AML-193 (cell line): ENCODE measurements at regions not wholly inside any gene's neighbourhood (a gene's known extent, or its start where the extent isn't known, plus 50 kb on each side); places are given as distances from the start of the nearest gene placed in this dataset.
"Not testable (repeated sequence)": the region's sequence is repeated elsewhere in the genome, so short reads cannot be mapped to it uniquely, and the experiment has no call there.

Experiments used
- DNase-seq, 2 experiments: peaks; one replicate each; lab custom pipeline; 2025; lab: John Stamatoyannopoulos, UW

DNA sequence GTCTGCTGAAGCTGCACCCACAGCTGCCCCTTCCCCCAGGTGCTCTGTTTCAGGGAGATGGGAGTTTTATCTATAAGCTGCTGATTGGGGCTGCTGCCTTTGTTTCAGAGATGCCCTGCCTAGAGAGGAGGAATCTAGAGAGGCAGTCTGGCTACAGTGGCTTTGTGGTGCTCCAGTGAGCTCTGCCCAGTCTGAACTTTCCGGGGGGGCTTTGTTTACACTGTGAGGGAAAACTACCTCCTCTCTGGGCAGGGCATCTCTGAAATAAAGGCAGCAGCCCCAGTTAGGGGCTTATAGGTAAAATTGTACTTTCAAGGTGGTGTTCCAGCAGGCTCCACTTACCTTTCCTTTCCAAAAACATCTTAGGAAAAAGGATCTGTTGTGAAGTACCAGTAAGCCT is 242.2 kb downstream of the SPRY1 start:
- no peak for DNase-seq

DNA sequence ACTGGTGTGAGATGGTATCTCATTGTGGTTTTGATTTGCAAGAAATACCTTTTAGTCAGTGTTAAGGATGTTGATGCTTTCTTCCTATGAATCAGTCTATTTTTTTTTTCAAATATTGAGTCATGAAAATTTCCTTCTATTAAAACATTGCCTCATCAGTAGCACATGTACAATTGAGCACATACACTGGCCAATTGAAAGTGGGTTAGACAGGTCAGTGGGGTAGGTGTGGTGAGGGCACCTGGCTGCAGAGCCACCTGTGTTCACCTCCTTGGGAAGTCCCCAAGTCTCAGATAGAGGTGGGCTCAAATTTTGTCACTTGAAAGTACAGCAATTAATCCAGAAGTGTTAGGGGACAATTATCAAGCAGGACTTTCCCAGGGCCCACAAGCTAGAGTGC is 243.7 kb downstream of the SPRY1 start:
- no peak for DNase-seq

DNA sequence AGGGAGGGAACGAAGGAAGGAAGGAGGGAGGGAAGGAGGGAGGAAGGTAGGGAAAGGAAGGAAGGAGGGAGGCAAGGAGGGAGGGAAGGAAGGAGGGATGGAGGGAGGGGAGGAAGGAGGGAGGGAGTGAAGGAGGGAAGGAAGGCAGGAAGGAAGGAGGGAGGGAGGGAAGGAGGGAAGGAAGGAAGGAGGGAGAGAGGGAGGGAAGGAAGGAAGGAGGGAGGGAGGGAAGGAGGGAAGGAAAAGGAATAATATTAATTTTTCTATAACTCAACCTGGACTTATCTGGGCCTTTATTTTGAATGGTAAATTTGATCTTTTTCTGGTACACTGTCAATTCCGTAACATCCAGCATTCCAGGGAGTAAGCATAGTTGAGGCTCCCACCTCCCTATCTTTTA is 244.2 kb downstream of the SPRY1 start:
- no peak for DNase-seq

DNA sequence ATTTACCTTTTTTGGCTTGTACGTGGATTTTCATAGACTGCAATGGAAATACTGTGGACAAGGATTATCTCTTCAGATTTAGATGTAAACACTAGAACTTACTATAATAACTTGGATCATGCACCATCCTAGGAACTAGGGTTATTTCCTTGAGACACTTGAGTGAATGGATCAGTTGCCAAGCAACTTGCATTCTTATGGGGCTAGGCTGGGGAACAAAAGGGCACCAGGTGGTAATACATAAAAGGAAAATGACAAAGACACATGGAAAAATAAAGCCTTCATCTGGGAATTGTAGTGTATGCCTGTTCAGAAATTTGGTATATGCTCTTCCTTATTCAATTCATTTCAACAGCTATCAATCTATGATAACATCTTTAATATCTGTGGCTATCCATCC is 247.1 kb downstream of the SPRY1 start:
- DNase-seq, result no peak

DNA sequence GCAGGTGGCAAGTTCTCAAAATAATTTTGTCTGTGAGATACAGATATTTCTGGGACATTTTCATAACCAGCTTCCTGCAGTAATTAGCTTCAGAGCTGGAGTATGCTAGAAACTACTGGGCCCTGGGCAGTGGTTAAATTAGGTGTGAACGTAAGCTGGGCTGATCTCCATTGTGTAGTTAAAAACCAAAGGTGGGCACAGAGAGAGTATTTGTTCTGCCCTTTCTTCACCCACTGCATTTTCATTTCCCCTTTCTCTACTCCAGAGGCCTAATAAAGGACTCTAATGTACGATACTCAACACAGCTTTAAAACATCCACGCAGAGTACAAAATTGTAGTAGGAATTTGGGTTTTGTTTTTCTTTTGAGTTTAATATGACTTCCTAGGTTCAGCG is 252.7 kb downstream of the SPRY1 start:
- no peak for DNase-seq

DNA sequence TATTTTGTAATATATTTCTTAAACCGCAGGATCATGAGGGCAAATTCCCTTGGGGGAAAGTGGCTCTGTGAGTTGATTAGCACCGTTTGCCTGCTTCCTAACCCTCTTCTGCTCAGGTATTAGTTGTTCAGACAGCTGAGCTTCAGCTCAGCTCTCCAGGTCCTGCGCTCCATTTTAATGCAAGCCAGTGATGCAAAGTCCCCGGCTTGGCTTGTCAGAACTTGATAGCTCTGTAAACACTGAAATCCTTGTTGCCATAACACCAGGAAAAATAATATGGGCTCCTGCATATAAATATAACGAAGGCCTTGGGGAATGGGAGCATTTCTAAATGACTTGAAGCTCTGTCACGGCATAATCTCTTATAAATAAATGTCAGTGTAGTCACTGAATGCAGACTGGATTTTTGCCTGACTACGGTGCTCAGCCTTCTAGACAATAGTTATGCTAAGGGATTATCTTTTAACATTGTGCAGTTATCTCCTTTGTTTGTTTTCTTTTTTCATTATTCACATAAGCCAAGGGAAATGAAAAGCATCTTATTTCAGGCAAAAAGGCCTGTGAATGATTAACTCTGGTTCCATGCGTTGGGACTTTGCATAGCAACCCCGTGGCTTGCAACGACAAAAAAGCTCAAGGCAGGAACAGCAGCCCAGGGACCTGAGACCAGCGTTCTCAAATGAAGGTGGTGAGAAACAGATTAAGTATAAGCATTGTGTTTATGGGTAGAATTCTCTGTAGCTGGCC is 253.2 kb downstream of the SPRY1 start:
- DNase-seq, result no peak

DNA sequence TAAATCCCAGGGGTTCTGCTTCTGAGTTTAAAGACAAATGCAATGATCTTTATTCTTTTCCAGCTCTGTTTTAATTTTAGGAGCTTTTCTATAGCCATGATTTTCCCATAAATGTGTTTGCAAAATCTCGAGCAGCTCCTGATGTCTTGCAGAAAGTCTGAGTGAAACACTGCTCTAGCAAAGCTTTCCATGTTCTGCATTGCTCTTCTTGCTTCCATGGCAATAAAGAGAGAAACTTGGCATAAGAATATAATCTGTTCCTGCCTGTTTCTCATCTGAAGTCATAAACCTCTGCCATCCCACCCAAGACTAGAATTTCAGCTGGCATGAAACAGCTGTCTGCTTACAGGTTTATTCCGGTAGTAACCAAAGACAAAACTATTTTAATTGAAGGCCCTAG is 254.5 kb downstream of the SPRY1 start:
- DNase-seq, result no peak

DNA sequence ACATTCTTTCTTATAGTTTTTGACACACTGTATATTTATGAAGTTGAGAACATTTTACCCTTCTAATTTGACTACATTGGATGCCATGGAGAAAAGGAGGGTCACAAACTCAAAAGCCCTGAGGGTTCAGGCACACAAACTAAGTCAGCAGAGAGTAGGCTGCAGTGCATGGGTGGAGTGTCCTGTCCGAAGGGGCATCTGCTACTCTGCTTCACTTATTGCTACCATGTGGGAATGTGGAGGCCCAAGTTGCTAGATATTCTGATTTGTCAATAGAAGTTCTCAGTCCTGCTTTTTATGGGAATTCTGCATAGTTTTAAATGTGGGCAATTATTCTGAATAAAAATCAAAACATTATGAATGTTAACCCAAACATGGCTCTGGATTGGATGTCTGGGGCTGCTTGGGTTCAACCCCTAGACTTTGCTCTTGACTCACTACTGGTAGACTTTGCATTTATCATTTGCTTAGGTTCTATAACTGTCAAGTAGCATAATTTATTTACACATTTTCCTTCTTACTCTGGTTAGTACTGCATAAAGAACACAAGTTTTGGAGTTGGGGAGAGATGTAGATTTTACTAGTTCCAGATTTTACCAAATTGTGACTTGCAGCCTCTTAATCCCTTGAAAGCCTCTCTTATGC is 255.1 kb downstream of the SPRY1 start:
- no peak for DNase-seq

DNA sequence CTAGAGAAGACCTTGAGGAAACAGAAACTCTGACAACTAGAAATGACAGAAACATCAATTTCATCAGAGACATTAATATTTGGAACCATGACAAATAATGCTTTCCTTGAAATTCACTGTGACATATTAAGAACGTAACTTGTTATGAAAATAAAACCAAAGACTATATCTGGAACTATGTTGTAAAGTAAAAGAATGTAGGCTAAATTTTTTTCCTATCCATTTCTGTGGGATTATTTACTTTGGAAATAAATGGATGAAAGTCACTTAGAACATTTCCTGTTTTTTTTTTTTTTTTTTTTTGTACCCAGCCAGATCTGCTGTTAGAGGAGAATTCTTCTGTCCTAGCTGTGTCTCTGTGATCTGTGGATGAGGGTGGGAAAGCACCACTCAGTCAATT is 255.9 kb downstream of the SPRY1 start:
- no peak for DNase-seq

DNA sequence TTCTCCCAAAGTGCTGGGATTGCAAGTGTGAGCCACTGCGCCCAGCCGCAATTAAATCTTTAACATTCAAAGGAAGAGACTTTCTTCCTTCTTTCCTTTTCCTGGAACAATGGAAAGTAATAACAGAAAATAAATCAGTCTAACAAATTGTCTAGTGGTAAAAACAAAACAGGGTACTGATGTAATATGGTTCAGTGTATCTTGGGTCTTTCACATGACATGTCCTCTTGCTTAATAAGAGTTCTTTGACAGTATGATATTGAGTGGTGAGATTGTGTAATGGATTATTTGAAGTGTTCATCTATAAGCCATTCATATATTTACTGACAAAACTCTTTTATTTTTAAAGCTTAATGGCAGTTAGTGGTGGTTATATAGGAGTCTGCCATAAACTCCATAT is 256.6 kb downstream of the SPRY1 start:
- peak in 1 of 2 experiments; percentile 2 for DNase-seq

DNA sequence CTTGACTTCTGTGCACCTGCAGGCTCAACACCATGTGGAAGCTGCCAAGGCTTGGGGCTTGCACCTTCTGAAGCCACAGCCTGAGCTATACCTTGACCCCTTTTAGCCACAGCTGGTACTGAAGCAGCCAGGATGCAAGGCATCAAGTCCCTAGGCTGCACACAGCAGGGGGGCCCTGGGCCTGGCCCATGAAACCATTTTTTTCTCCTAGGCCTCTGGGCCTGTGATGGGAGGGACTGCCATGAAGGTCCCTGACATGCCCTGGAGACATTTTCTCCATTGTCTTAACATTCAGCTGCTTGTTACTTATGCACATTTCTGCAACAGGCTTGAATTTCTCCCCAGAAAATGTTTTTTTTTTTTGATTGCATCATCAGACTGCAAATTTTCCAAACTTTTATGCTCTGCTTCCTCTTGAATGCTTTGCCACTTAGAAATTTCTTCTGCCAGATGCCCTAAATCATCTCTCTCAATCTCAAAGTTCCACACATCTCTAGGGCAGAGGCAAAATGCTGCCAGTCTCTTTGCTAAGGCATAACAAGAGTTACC is 260.2 kb downstream of the SPRY1 start:
- not testable (repeated sequence) for DNase-seq

DNA sequence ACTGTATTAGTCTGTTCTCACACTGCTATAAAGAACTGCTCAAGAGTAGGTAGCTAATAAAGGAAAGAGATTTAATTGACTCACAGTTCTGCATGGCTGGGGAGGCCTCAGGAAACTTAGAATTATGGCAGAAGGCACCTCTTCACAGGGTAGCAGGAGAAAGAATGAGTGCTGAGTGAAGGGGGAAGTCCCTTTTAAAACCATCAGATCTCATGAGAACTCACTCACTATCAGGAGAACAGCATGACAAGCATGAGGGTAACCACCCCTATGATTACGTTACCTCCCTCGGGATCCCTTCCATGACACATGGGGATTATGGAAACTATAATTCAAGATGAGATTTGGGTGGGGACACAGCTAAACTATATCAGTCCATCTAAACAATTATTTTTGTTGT is 261.0 kb downstream of the SPRY1 start:
- not testable (repeated sequence) for DNase-seq

DNA sequence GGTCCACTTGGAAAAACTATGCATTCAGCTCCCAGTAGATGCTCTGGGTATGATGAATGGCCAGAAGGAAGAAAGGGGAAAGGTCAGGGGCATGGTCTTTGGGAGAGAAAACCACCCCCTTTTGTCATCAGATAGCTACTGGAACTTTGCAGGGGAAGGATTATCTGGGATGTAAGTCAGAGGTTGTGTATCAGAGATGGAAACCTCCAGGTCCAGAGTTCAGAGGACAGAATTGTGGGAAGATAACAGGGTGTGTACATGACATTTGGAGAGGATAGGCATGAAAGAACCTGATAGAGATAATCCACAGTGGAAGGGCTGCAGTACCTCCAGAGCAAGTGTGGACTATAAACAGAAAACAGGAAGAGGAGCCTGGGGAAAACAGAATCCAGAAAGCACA is 262.7 kb downstream of the SPRY1 start:
- DNase-seq, result no peak

DNA sequence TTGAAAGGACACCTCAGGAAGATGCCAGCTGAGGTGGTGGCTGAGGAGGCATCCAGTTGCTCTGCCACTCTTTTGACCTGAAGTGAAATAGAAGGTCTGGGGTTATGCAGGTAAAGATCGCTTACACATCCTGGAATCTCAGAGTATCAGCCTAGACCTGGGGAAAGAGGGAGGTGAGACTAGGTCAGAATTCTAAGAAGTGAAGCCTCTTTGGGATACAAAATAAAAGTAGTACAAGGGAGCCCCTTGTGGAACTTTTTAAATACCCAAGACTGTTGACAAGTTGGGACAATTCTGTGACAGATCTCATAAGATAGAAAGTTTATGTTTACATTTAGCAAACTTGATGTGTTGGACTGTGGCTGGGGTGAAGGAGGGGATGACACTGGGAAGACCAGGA is 263.1 kb downstream of the SPRY1 start:
- peak; percentile 20 to 36 for DNase-seq

DNA sequence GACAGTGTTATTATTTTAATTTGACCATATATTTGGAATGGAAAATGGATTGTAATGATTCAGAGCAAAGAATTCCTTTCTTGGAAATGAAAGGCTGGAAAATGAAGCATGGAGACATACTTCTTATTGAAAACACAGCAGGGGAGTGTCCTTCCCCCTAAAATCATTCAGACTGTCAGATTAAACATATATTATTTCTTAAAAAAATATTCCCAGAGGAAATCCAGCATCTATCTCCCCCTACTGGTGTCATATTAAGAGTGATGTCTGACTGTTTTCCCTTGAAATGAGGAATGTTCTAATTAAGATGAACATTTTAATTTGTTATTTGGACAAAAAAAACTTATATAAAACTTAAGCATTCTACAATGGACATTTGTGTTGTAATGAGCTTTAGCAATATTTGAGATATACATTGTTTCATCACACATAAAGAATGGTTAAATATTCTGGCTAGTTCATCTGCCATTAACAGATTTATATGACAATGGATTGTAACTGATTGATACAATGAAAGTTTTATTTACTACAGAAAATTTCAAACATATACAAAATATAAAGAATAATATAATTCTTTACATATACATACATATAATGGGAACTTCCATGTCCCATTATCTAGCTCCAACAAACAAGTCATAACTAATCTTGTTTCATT is 264.6 kb downstream of the SPRY1 start:
- DNase-seq, result peak; percentile 12 to 32

DNA sequence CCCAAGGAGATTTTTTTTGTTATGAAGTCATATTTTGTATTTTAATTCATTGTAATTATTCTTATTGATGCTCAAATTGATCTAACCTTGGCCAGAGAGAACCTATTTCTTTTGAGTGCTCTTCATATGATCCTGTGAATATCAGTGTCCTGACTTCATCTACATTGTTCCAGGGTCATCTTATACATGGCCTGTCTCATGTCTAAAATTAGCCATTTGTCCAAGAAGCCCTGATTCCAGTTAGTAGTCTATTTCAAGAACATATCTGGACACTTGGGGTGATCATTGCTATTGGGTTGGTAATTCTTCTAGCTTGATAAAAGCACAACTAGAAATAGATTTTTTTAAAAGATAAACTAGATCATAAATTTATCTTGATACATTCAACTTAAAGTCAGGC is 266.2 kb downstream of the SPRY1 start:
- DNase-seq, result no peak

DNA sequence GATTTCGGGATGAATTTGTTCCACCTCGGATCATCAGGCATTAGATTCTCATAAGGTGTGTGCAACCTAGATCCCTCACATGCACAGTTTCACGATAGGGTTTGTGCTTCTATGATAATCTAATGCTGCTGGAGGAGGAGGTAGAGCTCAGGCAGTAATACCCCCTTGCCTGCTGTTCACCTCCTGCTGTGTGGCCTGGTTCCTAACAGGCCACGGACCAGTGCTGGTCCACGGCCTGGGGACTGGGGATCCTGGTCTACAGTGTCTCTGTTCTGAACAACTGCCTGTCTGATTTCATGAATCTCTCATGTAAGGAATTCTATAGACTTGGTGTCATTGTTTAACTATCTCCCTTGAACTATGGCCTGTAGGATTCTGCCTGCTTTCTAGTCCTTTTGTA is 269.9 kb downstream of the SPRY1 start:
- no peak for DNase-seq

DNA sequence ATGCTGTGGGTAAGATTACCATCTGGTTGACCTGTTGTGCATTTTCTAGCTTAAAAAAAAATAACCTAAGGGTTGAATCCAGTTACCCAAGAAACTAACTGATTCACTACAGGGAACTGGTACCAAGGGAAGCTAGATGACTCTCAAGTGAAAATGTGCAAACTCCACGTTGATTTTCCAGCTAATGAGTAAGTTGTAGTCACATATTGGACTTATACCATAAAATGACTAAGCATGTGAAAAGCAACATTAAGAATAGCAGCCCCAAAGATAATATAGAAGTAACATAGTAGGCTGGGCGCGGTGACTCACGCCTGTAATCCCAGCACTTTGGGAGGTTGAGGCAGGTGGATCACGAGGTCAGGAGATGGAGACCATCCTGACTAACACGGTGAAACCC is 270.9 kb downstream of the SPRY1 start:
- DNase-seq, result no peak

DNA sequence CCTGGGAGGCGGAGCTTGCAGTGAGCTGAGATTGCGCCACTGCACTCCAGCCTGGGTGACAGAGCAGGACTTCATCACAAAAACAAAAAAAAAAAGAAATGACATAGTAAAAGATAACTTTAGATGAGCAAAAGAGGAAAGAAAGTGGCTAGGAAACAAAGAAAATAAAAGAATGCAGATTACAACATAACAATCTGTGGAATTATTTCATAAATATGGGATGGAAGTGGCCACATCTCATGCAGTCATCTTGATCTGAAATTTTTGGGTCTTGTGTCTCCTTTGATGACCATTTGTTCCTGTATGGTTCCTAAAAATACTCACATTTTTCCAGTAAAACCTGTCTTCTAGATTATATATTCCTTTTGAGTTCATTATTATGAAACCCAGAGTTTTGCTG is 271.4 kb downstream of the SPRY1 start:
- DNase-seq, result no peak

DNA sequence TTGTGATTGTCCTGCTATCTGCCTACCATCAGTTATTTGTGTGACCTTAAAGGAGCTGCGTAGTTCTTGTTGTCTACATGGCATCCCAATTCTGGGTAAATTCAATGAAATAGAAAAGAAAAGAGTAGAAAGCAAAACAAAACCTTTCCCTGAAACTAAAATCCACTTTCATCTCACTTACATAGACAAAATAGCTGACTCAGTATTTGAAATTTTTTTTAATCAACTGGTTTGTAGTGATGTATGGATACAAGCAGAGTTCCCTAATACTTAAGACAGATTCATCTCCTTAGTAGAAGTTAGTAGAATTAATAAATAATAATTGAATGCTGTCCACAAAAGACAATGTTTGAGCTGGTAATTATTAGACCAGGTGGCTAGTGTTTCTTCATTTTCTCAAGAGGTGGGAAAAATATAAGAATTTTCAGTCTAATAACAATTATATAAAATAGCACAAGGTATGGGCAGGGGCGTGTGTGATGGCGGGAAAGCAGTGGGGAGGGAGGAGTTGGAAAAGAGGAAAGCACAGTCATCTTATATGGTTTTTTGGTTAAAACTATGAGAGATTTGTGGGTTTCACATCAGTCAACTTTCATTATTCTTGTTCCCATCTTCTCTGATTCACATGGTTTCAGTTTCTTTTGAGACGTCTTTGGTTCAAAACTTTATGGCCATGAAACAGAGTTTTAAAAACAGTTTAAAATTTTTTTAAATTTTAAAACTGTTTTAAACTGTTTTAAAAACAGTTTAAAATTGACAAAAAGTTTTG is 275.2 kb downstream of the SPRY1 start:
- DNase-seq, result no peak

DNA sequence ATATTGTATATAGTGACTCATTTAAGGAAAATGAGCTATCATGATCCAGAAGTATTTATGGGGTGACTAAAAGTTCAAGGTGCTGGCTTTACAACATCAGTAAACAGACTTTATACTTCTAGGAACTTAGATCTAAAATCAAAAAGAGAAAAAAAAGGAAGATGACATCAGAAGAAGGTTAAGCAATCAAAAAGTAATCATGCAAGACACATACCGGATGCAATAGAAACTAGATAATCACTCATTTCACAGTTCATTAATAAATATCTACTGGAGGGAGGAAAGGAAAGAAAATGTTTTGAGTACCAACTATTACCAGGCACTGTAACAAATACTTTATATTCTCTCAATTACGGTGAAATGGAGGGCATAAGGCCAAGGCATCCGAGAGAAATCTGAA is 276.4 kb downstream of the SPRY1 start:
- peak; percentile 57 to 61 for DNase-seq

DNA sequence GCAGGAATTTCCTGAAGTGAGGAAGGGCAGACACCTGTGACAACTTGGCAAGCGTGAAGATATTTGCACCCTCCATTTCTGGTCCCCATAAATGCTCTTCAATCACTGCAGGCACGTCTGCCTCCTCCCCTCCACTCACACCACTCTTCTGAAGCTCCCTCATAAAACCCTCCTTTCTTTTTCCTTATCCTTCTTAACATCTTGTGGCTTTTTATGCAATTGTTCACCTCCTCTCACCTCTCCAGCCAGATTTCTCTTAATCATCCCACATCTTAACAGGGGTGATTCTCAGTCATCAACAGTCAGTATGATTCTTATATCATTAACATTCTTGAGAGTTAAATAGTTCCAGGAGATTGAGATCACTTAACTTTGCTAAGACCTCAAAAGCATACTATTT is 277.4 kb downstream of the SPRY1 start:
- no peak for DNase-seq
